Fibroblast of peridontal ligament (primary cell): ENCODE measurements at regions not wholly inside any gene's neighbourhood (a gene's known extent, or its start where the extent isn't known, plus 50 kb on each side); places are given as distances from the start of the nearest gene placed in this dataset.

ENCODE experiments used
- DNase-seq: peaks from one replicate; pipeline ENCODE4 v3.0.0-alpha.2; 2010; ENCODE audit errors: extremely low read depth

DNA sequence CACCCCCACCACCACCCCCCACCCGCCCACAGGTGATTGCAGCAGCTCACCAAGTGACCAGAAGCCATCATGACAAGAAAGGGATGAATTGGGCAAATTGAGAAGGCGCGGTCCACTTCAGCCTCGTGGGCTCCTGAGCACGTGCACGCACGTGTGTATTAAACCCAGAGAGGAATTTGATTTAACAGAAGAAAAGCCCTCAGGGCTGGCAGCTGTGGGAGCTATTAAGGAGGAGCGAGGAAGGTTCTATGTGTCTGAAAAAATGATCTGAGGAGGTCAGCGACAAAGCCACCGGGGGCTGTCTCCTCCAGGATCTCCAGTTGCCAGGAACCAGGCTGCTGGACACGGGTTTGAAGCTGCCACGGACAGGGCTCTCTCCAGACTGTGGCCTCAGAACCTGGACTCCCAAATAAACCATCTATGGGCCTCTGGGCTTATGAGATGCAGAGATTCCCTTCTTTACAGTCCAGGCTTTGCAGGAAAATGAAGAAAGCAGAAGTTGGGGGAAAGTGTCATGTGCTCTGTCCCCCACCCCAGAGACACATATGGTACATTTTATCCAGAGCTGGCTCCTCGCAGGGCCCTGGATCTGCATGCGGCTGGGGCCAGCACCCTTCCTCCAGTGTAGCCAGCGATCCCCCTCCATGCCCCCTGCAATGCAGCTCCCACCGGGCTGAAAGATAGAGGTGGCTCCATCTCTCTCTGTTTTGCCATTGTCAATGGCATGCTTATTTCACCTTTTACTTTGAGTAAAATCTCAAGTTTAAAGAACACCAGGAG lies 219.7 kb upstream of the RPL38 start:
- no peak for DNase-seq

DNA sequence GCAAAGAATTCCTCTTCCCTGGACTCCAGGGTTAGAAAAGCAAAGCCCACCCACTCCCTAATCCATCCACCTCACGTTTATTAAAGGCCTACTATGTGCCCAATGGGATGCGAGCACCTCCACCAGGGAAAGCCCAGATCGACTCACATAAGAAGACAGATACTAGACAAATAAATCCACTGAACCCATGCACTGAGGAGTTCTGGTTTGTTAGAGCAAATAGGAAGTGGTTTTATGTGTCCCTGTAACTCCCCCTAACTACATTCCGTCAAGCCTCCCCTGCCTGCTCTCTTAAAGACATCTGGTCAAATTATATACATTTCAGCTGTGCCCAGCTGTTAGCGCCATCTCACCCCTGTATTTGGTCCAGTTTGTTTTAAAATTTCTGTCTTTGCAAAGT lies 218.5 kb upstream of the RPL38 start:
- no peak for DNase-seq

DNA sequence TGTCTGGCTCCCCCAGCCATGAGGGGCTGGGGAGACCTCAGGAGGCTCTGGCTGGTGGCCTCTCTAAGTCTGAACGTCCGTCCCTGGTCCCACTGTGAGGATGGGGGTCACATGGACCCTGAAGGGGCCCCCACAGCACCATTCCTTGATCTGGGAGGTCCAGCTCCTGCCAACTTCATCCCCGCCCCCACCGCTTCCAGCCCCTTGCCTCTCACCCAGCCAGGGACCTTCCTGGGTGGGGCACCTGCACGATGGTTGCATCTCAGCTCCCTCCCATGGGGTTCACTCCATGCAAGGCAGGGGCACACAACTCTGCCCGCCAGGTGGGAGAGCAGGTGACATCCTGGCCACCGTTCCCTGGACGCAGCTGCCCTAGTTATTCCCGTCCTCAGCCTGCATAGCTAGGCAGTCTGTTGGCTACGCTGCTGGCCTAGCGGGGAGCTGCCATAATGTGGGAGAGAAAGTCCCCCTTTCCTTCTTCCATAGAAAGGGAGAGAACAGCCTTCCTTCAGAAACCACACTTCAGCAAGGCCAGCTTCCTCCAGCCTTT lies 217.9 kb upstream of the RPL38 start:
- DNase-seq, result no peak

- DNase-seq, result no peak
These were observed 216.8 kb upstream of the RPL38 start for GRCh38 chr17:73986641-73987177.

DNA sequence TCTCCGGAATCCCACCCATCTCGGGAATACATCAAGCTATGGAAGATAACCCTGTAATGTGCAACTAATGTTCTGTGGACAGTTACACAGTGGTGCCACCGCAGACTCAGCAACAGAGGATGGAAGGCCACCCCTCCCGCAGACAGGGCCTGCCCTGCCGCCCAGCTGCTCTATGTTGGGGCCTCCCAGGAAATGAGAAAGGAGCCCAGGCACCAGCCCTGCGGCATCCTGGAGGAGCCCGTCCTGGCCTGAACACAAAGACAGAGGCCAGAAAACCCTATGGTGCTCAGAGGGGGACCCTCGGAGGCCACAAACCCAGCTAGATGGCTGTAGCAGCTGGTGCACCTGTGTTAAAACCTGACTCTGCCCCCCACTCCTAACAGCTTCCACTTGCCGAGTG lies 216.1 kb upstream of the RPL38 start:
- DNase-seq, result no peak

GRCh38 chr17:73987845-73988509 lies 215.5 kb upstream of the RPL38 start:
- DNase-seq, result no peak

- DNase-seq, result no peak
These were observed 213.8 kb upstream of the RPL38 start for GRCh38 chr17:73989671-73990070.

DNA sequence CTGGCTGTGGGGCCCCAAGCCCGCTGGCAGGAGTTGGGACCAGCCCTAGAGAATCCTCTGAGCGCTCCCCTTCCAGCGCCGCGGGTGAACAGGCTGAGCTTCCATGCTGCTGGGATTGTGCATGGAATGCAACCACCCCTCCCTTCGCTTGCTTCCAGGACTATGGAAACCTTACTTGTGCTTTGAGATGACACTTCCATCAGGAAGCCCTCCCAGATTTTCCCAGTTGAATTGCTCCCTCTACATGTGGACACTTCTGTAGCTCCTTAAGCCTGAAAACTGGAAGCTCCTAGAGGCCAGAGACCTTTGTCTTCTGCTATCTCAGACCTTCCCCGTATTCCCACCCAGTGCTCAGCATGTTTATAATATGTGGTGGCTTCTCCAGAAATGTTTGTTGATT lies 213.2 kb upstream of the RPL38 start:
- no peak for DNase-seq

DNA sequence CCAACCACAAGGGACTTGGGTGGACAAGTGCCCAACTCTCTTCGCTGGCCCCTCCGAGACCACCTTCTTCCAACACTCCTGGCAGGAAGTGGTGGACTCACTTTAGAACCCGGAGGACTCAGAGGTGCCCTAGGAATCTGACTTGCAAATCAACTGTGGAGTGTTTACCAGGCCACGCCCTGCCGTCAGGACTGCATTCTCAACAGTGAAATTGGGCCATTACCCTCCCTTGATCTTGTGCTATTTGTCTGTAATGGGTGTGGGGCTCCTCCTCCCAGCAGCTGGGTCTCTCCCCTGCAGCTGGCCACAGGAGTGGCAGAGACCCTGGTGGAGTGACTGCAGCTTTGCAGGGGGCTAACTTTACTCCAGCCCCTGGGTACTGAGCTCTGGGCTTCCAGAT lies 212.2 kb upstream of the RPL38 start:
- no peak for DNase-seq

GRCh38 chr17:73994946-73995345 lies 208.5 kb upstream of the RPL38 start:
- DNase-seq, result no peak

DNA sequence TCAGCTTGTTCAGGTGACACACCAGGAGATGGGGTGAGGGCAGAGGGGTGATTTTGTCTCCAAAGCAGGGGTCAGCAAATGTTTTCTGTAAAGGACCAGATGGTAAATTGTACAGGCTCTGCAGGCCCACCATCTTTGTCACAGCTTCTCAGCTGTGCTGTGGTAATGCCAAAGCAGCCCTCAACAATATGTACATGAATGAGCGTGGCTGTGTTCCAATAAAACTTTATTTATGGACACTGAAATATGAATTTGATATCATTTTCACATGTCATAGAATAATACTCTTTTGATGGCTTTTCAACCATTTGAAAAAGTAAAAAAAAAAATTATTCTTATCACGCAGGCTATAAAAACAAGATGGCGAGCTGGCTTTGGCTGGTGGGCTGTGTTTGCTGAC lies 206.4 kb upstream of the RPL38 start:
- DNase-seq, result no peak

- no peak for DNase-seq
These were observed 205.2 kb upstream of the RPL38 start for GRCh38 chr17:73998249-73998648.

DNA sequence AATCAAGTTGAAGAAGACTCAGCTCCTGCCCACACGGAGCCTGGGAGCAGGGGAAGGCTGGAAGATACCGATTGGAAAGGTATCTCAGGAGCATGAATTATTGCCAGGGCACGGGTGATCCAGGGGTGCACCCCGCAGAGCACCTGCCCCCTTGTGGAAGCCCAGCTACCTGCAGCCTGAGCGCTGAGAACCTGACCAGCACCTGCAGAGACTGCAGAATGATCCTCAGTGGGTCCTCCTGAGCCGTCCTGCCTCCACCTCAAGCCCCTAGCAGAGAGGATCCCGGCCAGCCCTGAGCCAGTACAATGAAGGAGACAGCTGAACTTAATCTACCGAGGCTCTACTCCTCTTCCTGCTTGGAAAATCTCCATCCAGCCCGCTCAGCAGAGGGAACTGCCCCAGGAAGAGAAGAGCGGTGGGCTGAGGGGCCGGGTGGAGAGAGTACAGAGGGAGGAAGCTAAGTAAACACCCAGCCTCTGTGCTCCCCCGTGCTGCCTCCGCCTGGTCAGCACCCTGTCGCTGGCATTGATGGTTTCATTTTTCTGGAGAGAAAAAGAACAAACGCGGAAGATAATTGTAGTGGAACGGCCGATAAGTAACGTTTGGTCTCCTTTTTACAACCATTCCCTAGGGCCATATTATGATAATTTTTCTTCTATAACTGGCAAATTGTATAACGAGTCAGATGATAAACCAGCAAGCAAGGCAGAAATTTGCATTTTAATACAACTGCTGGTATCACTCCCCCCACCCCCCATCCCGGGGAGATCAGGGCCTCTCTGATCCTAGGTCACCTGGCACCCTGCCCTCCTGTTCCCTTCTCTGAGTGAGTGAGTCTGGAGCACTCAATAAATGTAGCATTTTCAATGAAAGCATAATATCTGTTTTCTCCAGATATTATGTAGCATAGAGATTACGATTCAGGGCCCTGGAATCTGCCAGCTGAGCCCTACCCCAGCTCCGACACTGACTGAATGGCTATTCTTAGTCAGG lies 204.5 kb upstream of the RPL38 start:
- DNase-seq, result no peak

- no peak for DNase-seq
These were observed 202.3 kb upstream of the RPL38 start for GRCh38 chr17:74001145-74001544.

DNA sequence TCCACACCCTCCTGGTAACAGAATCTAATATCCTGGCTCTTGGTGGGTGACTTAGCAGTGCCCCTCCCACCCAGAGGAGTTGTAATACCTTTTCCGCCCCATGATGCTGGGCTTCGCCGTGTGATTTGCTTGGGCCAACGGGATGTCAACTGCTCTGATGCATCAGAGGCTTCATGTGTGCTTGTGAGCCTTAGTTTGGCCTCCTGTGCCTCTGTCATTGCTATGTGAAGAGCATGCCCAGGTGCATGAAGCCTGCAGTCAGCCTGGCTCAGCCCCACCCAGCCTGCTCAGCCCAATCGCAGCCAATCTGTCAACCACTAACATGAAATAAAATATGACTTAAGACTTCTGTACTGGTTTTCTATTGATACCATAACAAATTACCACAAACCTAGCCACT lies 201.2 kb upstream of the RPL38 start:
- DNase-seq, result no peak

- DNase-seq, result no peak
These were observed 199.4 kb upstream of the RPL38 start for GRCh38 chr17:74004056-74004455.

GRCh38 chr17:74005790-74006189 lies 197.7 kb upstream of the RPL38 start:
- DNase-seq, result no peak

DNA sequence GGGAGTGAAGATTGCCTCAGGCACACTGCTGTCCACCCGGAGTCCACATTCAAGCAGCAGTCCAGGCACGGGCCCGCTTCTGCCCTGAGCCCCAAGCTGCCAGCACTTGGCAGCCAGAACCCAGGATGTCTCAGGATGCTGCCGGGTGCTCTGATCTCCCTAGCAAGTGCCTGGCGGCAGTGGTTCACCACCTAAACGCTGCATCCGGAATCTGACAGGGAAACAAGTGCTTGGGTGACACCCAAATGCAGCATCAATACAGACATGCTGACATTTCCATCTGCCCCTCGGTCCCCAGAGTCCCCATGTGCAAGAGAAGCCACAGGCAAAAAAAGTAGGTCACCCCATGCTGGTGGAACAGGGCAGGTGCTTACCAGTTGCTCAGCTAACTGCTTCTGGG lies 197.1 kb upstream of the RPL38 start:
- DNase-seq, result no peak

DNA sequence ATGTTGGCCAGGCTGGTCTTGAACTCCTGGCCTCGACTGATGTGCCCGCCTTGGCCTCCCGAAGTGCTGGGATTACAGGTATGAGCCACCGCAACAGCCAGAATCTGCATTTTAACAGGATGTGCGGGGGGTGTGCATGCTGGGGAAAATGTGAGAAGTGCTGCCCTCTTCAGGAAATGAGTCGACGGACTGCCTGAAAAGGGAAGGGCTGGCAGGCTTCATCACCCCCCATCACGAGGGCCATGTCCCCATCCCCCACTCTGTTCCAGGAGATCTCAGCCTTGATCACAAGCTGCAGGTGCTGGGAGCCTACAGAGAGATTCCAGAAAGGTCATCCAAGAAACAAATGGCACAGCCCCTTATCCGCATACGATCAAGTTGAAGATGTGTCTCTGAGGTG lies 195.3 kb upstream of the RPL38 start:
- no peak for DNase-seq

GRCh38 chr17:74009056-74009625 lies 194.3 kb upstream of the RPL38 start:
- DNase-seq, result no peak

- no peak for DNase-seq
These were observed 192.6 kb upstream of the RPL38 start for GRCh38 chr17:74010903-74011302.
